PC-3 (cell line): ENCODE measurements at regions not wholly inside any gene's neighbourhood (a gene's known extent, or its start where the extent isn't known, plus 50 kb on each side); places are given as distances from the start of the nearest gene placed in this dataset.
A peak's percentile ranks its signal among the peaks of the same experiment; 100 is the strongest.

ENCODE experiments used
- ATAC-seq: fragments of 200-7000 bp; cut with Tn5 transposase; 2 replicates; pipeline ENCODE4 v1.9.1; 2020; ENCODE audit warnings: mild to moderate bottlenecking, moderate library complexity
- BruUV-seq: library from RNA; stranded (reverse); fragments of 400-500 nt; replicated peaks from 2 replicates; lab custom pipeline; 2021; lab: Mats Ljungman, UMichigan
- CTCF ChIA-PET: fragments of 300-600 bp; sonication (Branson Sonifier 250); formaldehyde crosslinking; loops from one replicate; lab custom pipeline; 2022; ENCODE audit warnings: antibody characterized with exemption; lab: Charles Lee
- POLR2A ChIA-PET: fragments of 300-600 bp; sonication (Branson Sonifier 250); formaldehyde crosslinking; loops from one replicate; lab custom pipeline; 2022; ENCODE audit warnings: antibody characterized with exemption; ENCODE audit not compliant: unreplicated experiment; lab: Charles Lee
- DNase-seq: peaks from one replicate; pipeline ENCODE4 v3.0.0-alpha.2; 2015
- H2AFZ ChIP-seq: fragments of 300-600 bp; sonication (generic); 2 replicates; pipeline ENCODE4 v1.6.0; 2016; ENCODE audit warnings: antibody characterized with exemption, low read length
- H3F3A ChIP-seq: fragments of 300-600 bp; sonication (generic); one replicate; pipeline ENCODE4 v1.6.0; 2017; ENCODE audit warnings: antibody characterized with exemption, low read length, control low read depth, mild to moderate bottlenecking; ENCODE audit not compliant: unreplicated experiment
- H3K27ac ChIP-seq: fragments of 300-600 bp; sonication (generic); 2 replicates; pipeline ENCODE4 v1.5.1; 2016; ENCODE audit warnings: mild to moderate bottlenecking, low read length
- H3K27me3 ChIP-seq: fragments of 300-600 bp; sonication (generic); 2 replicates; pipeline ENCODE4 v1.6.1; 2016; ENCODE audit warnings: low read length, mixed read lengths
- H3K36me3 ChIP-seq: fragments of 300-600 bp; sonication (generic); 2 replicates; pipeline ENCODE4 v1.6.1; 2016; ENCODE audit warnings: low read depth, mixed run types, low read length, mixed read lengths
- H3K4me1 ChIP-seq: fragments of 300-600 bp; sonication (generic); 2 replicates; pipeline ENCODE4 v1.5.1; 2016; ENCODE audit warnings: low read length; ENCODE audit not compliant: insufficient read depth
- H3K4me2 ChIP-seq: fragments of 300-600 bp; sonication (generic); 2 replicates; pipeline ENCODE4 v1.6.0; 2016; ENCODE audit warnings: low read length
- H3K4me3 ChIP-seq: fragments of 300-600 bp; sonication (generic); 2 replicates; pipeline ENCODE4 v1.5.1; 2016; ENCODE audit warnings: mild to moderate bottlenecking, low read length, mixed read lengths
- H3K79me2 ChIP-seq: fragments of 300-600 bp; sonication (generic); 2 replicates; pipeline ENCODE4 v1.6.1; 2017; ENCODE audit warnings: low read length, mixed read lengths
- H3K9ac ChIP-seq: fragments of 300-600 bp; sonication (generic); 2 replicates; pipeline ENCODE4 v1.6.0; 2016; ENCODE audit warnings: mild to moderate bottlenecking, low read length
- H3K9me2 ChIP-seq: fragments of 300-600 bp; sonication (generic); replicated peaks from 2 replicates; pipeline ENCODE4 v1.6.1; 2016; ENCODE audit warnings: mixed run types, low read length, mixed read lengths
- H3K9me3 ChIP-seq: fragments of 300-600 bp; sonication (generic); 2 replicates; pipeline ENCODE4 v1.6.1; 2016; ENCODE audit warnings: low read length, mixed read lengths
- H4K20me1 ChIP-seq: fragments of 300-600 bp; sonication (generic); 2 replicates; pipeline ENCODE4 v1.6.1; 2016; ENCODE audit warnings: low read length, mixed read lengths
- EZH2 ChIP-seq: fragments of 300-600 bp; sonication (generic); IDR thresholded peaks from one replicate; pipeline ENCODE4 v1.6.1; 2017; ENCODE audit warnings: antibody characterized with exemption, mild to moderate bottlenecking, low read length; ENCODE audit not compliant: unreplicated experiment
- EZH2phosphoT487 ChIP-seq: fragments of 300-600 bp; sonication (generic); IDR thresholded peaks from 2 replicates; pipeline ENCODE4 v1.6.1; 2018; ENCODE audit warnings: mild to moderate bottlenecking, antibody characterized with exemption, low read length, borderline replicate concordance
- intact Hi-C: fragments of 100-400 bp; cut with micrococcal nuclease; formaldehyde crosslinking; loops from 2 replicates; pipeline ENCODE4 v1.9.0; 2023
- TF ChIP-seq, protein P1 (sequence below): fragments of 300-600 bp; sonication (generic); conservative IDR thresholded peaks from 2 replicates; pipeline ENCODE4 v1.5.1; 2017; ENCODE audit warnings: antibody characterized with exemption, low read depth, mild to moderate bottlenecking, low read length

GRCh38 chr17:14474591-14474990, 173.7 kb downstream of the HS3ST3B1 start:
- Histone ChIP-seq H3K79me2 (no peaks in the 10 kb centered on the region), H3K9ac (no peak overlapping the region), H3K27me3 (0 out of 2 replicates have a peak, but pooled peaks cover 15% of the 10 kb centered on the region), H3K4me3 (no peak overlapping the region), H3K4me2 (no peak overlapping the region), H3K27ac (no peak overlapping the region), H3F3A (no peaks in the 10 kb centered on the region), H3K9me2 (no peaks in the 10 kb centered on the region), H3K36me3 (no peaks in the 10 kb centered on the region), H4K20me1 (no peaks in the 10 kb centered on the region), H3K4me1 (peaks cover 14% of the 10 kb centered on the region), H3K9me3 (no peaks in the 10 kb centered on the region), H2AFZ (no peak overlapping the region)
- no TSS peak for BruUV-seq
- peak; percentile 57 for DNase-seq
- intact Hi-C loops = no loop called here
- POLR2A ChIA-PET = no interaction called here
- ATAC-seq = no peak
- no peak for TF ChIP-seq EZH2phosphoT487
- no peak for TF ChIP-seq EZH2
- TF ChIP-seq, protein P1, sequence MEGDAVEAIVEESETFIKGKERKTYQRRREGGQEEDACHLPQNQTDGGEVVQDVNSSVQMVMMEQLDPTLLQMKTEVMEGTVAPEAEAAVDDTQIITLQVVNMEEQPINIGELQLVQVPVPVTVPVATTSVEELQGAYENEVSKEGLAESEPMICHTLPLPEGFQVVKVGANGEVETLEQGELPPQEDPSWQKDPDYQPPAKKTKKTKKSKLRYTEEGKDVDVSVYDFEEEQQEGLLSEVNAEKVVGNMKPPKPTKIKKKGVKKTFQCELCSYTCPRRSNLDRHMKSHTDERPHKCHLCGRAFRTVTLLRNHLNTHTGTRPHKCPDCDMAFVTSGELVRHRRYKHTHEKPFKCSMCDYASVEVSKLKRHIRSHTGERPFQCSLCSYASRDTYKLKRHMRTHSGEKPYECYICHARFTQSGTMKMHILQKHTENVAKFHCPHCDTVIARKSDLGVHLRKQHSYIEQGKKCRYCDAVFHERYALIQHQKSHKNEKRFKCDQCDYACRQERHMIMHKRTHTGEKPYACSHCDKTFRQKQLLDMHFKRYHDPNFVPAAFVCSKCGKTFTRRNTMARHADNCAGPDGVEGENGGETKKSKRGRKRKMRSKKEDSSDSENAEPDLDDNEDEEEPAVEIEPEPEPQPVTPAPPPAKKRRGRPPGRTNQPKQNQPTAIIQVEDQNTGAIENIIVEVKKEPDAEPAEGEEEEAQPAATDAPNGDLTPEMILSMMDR = no peak
- CTCF ChIA-PET = no interaction called here

- no peaks in the 10 kb centered on the region for H3K9me3 ChIP-seq
- H3K9ac ChIP-seq = no peak overlapping the region
- TF ChIP-seq, protein P1 = no peak
- TF ChIP-seq EZH2 (no peak), EZH2phosphoT487 (no peak)
- intact Hi-C loops = no loop called here
- peak overlapping the region; percentile 47 for H3K4me2 ChIP-seq
- no peaks in the 10 kb centered on the region for H3K27me3 ChIP-seq
- POLR2A ChIA-PET = no interaction called here
- H3K27ac ChIP-seq = no peak overlapping the region
- CTCF ChIA-PET = no interaction called here
- no peaks in the 10 kb centered on the region for H4K20me1 ChIP-seq
- DNase-seq = peak; percentile 90
- H3K4me3 ChIP-seq = no peak overlapping the region
- peak overlapping the region; percentile 10 for H2AFZ ChIP-seq
- peaks cover 14% of the 10 kb centered on the region for H3K4me1 ChIP-seq
- peak; percentile 42 for ATAC-seq
- H3K9me2 ChIP-seq = no peaks in the 10 kb centered on the region
- BruUV-seq = no TSS peak
- H3K79me2 ChIP-seq = no peaks in the 10 kb centered on the region
- no peaks in the 10 kb centered on the region for H3K36me3 ChIP-seq
- no peaks in the 10 kb centered on the region for H3F3A ChIP-seq
Observed at GRCh38 chr17:14471052-14471451, 170.2 kb downstream of the HS3ST3B1 start.

- POLR2A ChIA-PET = no interaction called here
- ATAC-seq = no peak
- Histone ChIP-seq H3K4me3 (no peak overlapping the region), H3K4me1 (peaks cover 14% of the 10 kb centered on the region), H3F3A (no peaks in the 10 kb centered on the region), H3K79me2 (no peaks in the 10 kb centered on the region), H2AFZ (peak overlapping the region; percentile 10; the same call in 1 of the 2 replicates), H3K4me2 (peak overlapping the region; percentile 47), H3K27me3 (no peaks in the 10 kb centered on the region), H3K9ac (no peak overlapping the region), H4K20me1 (no peaks in the 10 kb centered on the region), H3K27ac (no peak overlapping the region), H3K9me3 (no peaks in the 10 kb centered on the region), H3K36me3 (no peaks in the 10 kb centered on the region), H3K9me2 (no peaks in the 10 kb centered on the region)
- no TSS peak for BruUV-seq
- intact Hi-C loops = no loop called here
- no peak for DNase-seq
- CTCF ChIA-PET = no interaction called here
- TF ChIP-seq EZH2phosphoT487 = no peak
- TF ChIP-seq EZH2 = no peak
- TF ChIP-seq, protein P1 = no peak
Observed at GRCh38 chr17:14470417-14470816, 169.5 kb downstream of the HS3ST3B1 start.
